ENCODE measurements at regions not wholly inside any gene's neighbourhood (a gene's known extent, or its start where the extent isn't known, plus 50 kb on each side); places are given as distances from the start of the nearest gene placed in this dataset.

GRCh38 chr14:66404051-66404545 is 82.1 kb upstream of the CCDC196 start:
- Histone ChIP-seq H3K4me3 (ENCODE audit: low read depth in 1 of 3, low read length in 3 of 3) (no peak overlapping the region), H3K27me3 (ENCODE audit: control insufficient read depth in 3 of 3, insufficient read depth in 3 of 3, low read length in 3 of 3) (no peaks in the 10 kb centered on the region), H3K4me1 (ENCODE audit: control insufficient read depth in 3 of 3, insufficient read depth in 2 of 3, low read depth in 1 of 3, low read length in 2 of 3) (no peaks in the 10 kb centered on the region), H3K36me3 (ENCODE audit: control insufficient read depth in 3 of 3, insufficient read depth in 2 of 3, low read depth in 1 of 3, low read length in 3 of 3) (no peaks in the 10 kb centered on the region), H3K9me3 (ENCODE audit: control insufficient read depth in 2 of 2, insufficient read depth in 1 of 2, low read depth in 1 of 2, low read length in 1 of 2) (peaks cover 0 to 2% of the 10 kb centered on the region in 2 donors), H3K27ac (ENCODE audit: low read depth in 1 of 3, low read length in 2 of 3) (no peak overlapping the region)
- no peak for DNase-seq
- WGBS, 3 donors: 90 to 96% (median 90%) methylated on average over 3 of the region's 3 CpGs
- no peak for FAIRE-seq

- H3K36me3 ChIP-seq (ENCODE audit: control insufficient read depth in 3 of 3, insufficient read depth in 2 of 3, low read depth in 1 of 3, low read length in 3 of 3): no peaks in the 10 kb centered on the region
- H3K4me1 ChIP-seq (ENCODE audit: control insufficient read depth in 3 of 3, insufficient read depth in 2 of 3, low read depth in 1 of 3, low read length in 2 of 3): no peaks in the 10 kb centered on the region
- no peak overlapping the region for H3K27ac ChIP-seq (ENCODE audit: low read depth in 1 of 3, low read length in 2 of 3)
- WGBS, 3 donors: 56 to 85% (median 59%) methylated on average over 1 of the region's 1 CpG
- H3K9me3 ChIP-seq (ENCODE audit: control insufficient read depth in 2 of 2, insufficient read depth in 1 of 2, low read depth in 1 of 2, low read length in 1 of 2): peaks cover 0 to 2% of the 10 kb centered on the region in 2 donors
- no peak overlapping the region for H3K4me3 ChIP-seq (ENCODE audit: low read depth in 1 of 3, low read length in 3 of 3)
- DNase-seq (peak in 1 of 2 donors; percentile 12), FAIRE-seq (no peak)
- no peaks in the 10 kb centered on the region for H3K27me3 ChIP-seq (ENCODE audit: control insufficient read depth in 3 of 3, insufficient read depth in 3 of 3, low read length in 3 of 3)
Measured at GRCh38 chr14:66405158-66405557, 81.0 kb upstream of the CCDC196 start.

- DNase-seq (no peak), FAIRE-seq (no peak)
Measured at GRCh38 chr14:66413901-66414300, 72.3 kb upstream of the CCDC196 start.

GRCh38 chr14:66414511-66414910 is 71.7 kb upstream of the CCDC196 start:
- FAIRE-seq (no peak), DNase-seq (no peak)
- Histone ChIP-seq H3K4me3 (ENCODE audit: low read depth in 1 of 3, low read length in 3 of 3) (no peak overlapping the region), H3K27ac (ENCODE audit: low read depth in 1 of 3, low read length in 2 of 3) (no peak overlapping the region), H3K4me1 (ENCODE audit: control insufficient read depth in 3 of 3, insufficient read depth in 2 of 3, low read depth in 1 of 3, low read length in 2 of 3) (no peaks in the 10 kb centered on the region), H3K36me3 (ENCODE audit: control insufficient read depth in 3 of 3, insufficient read depth in 2 of 3, low read depth in 1 of 3, low read length in 3 of 3) (no peaks in the 10 kb centered on the region), H3K9me3 (ENCODE audit: control insufficient read depth in 2 of 2, insufficient read depth in 1 of 2, low read depth in 1 of 2, low read length in 1 of 2) (no peaks in the 10 kb centered on the region), H3K27me3 (ENCODE audit: control insufficient read depth in 3 of 3, insufficient read depth in 3 of 3, low read length in 3 of 3) (no peaks in the 10 kb centered on the region)
- WGBS, 3 donors: 95 to 100% (median 98%) methylated on average over 1 of the region's 1 CpG

More at GRCh38 chr14:66413901-66414300, 72.3 kb upstream of the CCDC196 start:
- Histone ChIP-seq H3K27me3 (ENCODE audit: control insufficient read depth in 3 of 3, insufficient read depth in 3 of 3, low read length in 3 of 3) (no peaks in the 10 kb centered on the region), H3K36me3 (ENCODE audit: control insufficient read depth in 3 of 3, insufficient read depth in 2 of 3, low read depth in 1 of 3, low read length in 3 of 3) (no peaks in the 10 kb centered on the region), H3K4me3 (ENCODE audit: low read depth in 1 of 3, low read length in 3 of 3) (no peak overlapping the region), H3K9me3 (ENCODE audit: control insufficient read depth in 2 of 2, insufficient read depth in 1 of 2, low read depth in 1 of 2, low read length in 1 of 2) (peaks cover 0 to 2% of the 10 kb centered on the region in 2 donors), H3K4me1 (ENCODE audit: control insufficient read depth in 3 of 3, insufficient read depth in 2 of 3, low read depth in 1 of 3, low read length in 2 of 3) (no peaks in the 10 kb centered on the region), H3K27ac (ENCODE audit: low read depth in 1 of 3, low read length in 2 of 3) (no peak overlapping the region)

GRCh38 chr14:66420251-66421006 is 65.7 kb upstream of the CCDC196 start:
- Histone ChIP-seq H3K27ac (ENCODE audit: low read depth in 1 of 3, low read length in 2 of 3) (no peak overlapping the region), H3K27me3 (ENCODE audit: control insufficient read depth in 3 of 3, insufficient read depth in 3 of 3, low read length in 3 of 3) (no peaks in the 10 kb centered on the region), H3K4me3 (ENCODE audit: low read depth in 1 of 3, low read length in 3 of 3) (no peak overlapping the region), H3K4me1 (ENCODE audit: control insufficient read depth in 3 of 3, insufficient read depth in 2 of 3, low read depth in 1 of 3, low read length in 2 of 3) (no peaks in the 10 kb centered on the region), H3K36me3 (ENCODE audit: control insufficient read depth in 3 of 3, insufficient read depth in 2 of 3, low read depth in 1 of 3, low read length in 3 of 3) (no peaks in the 10 kb centered on the region), H3K9me3 (ENCODE audit: control insufficient read depth in 2 of 2, insufficient read depth in 1 of 2, low read depth in 1 of 2, low read length in 1 of 2) (no peaks in the 10 kb centered on the region)
- DNase-seq (no peak), FAIRE-seq (no peak)
- WGBS, 3 donors: 81 to 90% (median 89%) methylated on average over 2 of the region's 2 CpGs

- Histone ChIP-seq H3K9me3 (ENCODE audit: control insufficient read depth in 2 of 2, insufficient read depth in 1 of 2, low read depth in 1 of 2, low read length in 1 of 2) (no peaks in the 10 kb centered on the region), H3K4me1 (ENCODE audit: control insufficient read depth in 3 of 3, insufficient read depth in 2 of 3, low read depth in 1 of 3, low read length in 2 of 3) (no peaks in the 10 kb centered on the region), H3K27ac (ENCODE audit: low read depth in 1 of 3, low read length in 2 of 3) (no peak overlapping the region), H3K36me3 (ENCODE audit: control insufficient read depth in 3 of 3, insufficient read depth in 2 of 3, low read depth in 1 of 3, low read length in 3 of 3) (no peaks in the 10 kb centered on the region), H3K27me3 (ENCODE audit: control insufficient read depth in 3 of 3, insufficient read depth in 3 of 3, low read length in 3 of 3) (no peaks in the 10 kb centered on the region), H3K4me3 (ENCODE audit: low read depth in 1 of 3, low read length in 3 of 3) (no peak overlapping the region)
- FAIRE-seq (no peak), DNase-seq (peak; percentile 12 to 42)
- WGBS, 3 donors: 60 to 74% (median 65%) methylated on average over 6 of the region's 6 CpGs
Measured at GRCh38 chr14:66421990-66422946, 63.9 kb upstream of the CCDC196 start.

GRCh38 chr14:66425402-66425801 is 60.8 kb upstream of the CCDC196 start:
- WGBS, 3 donors: 72 to 80% (median 78%) methylated on average over 5 of the region's 5 CpGs
- Histone ChIP-seq H3K27ac (ENCODE audit: low read depth in 1 of 3, low read length in 2 of 3) (no peak overlapping the region), H3K27me3 (ENCODE audit: control insufficient read depth in 3 of 3, insufficient read depth in 3 of 3, low read length in 3 of 3) (no peaks in the 10 kb centered on the region), H3K4me1 (ENCODE audit: control insufficient read depth in 3 of 3, insufficient read depth in 2 of 3, low read depth in 1 of 3, low read length in 2 of 3) (no peaks in the 10 kb centered on the region), H3K36me3 (ENCODE audit: control insufficient read depth in 3 of 3, insufficient read depth in 2 of 3, low read depth in 1 of 3, low read length in 3 of 3) (no peaks in the 10 kb centered on the region), H3K4me3 (ENCODE audit: low read depth in 1 of 3, low read length in 3 of 3) (no peak overlapping the region), H3K9me3 (ENCODE audit: control insufficient read depth in 2 of 2, insufficient read depth in 1 of 2, low read depth in 1 of 2, low read length in 1 of 2) (no peaks in the 10 kb centered on the region)
- no peak for FAIRE-seq
- no peak for DNase-seq

- Histone ChIP-seq H3K27me3 (ENCODE audit: control insufficient read depth in 3 of 3, insufficient read depth in 3 of 3, low read length in 3 of 3) (no peaks in the 10 kb centered on the region), H3K9me3 (ENCODE audit: control insufficient read depth in 2 of 2, insufficient read depth in 1 of 2, low read depth in 1 of 2, low read length in 1 of 2) (no peaks in the 10 kb centered on the region), H3K36me3 (ENCODE audit: control insufficient read depth in 3 of 3, insufficient read depth in 2 of 3, low read depth in 1 of 3, low read length in 3 of 3) (no peaks in the 10 kb centered on the region), H3K4me3 (ENCODE audit: low read depth in 1 of 3, low read length in 3 of 3) (no peak overlapping the region), H3K4me1 (ENCODE audit: control insufficient read depth in 3 of 3, insufficient read depth in 2 of 3, low read depth in 1 of 3, low read length in 2 of 3) (no peaks in the 10 kb centered on the region), H3K27ac (ENCODE audit: low read depth in 1 of 3, low read length in 2 of 3) (no peak overlapping the region)
- no peak for DNase-seq
- 80 to 91% (median 86%) methylated on average over 2 of the region's 2 CpGs for WGBS, 3 donors
- no peak for FAIRE-seq
Measured at GRCh38 chr14:66426451-66426850, 59.7 kb upstream of the CCDC196 start.
